PC-9 (cell line): ENCODE measurements at regions not wholly inside any gene's neighbourhood (a gene's known extent, or its start where the extent isn't known, plus 50 kb on each side); places are given as distances from the start of the nearest gene placed in this dataset.
A peak's percentile ranks its signal among the peaks of the same experiment; 100 is the strongest.

Experiments
- BruUV-seq: library from RNA; stranded (reverse); fragments of 400-500 nt; replicated peaks from 2 replicates; lab custom pipeline; 2021; lab: Mats Ljungman, UMichigan
- CTCF ChIA-PET: fragments of 300-600 bp; sonication (Branson Sonifier 250); formaldehyde crosslinking; loops from one replicate; lab custom pipeline; 2022; ENCODE audit warnings: antibody characterized with exemption; lab: Charles Lee
- POLR2A ChIA-PET: fragments of 300-600 bp; sonication (Branson Sonifier 250); formaldehyde crosslinking; loops from one replicate; lab custom pipeline; 2022; ENCODE audit warnings: antibody characterized with exemption; ENCODE audit not compliant: unreplicated experiment; lab: Charles Lee
- DNase-seq, 2 experiments: peaks; one replicate each; pipeline versions ENCODE4 v3.0.0 to v3.0.0-alpha.2; 2015 to 2022; ENCODE audit warnings: mixed read lengths in 1 of 2
- H2AFZ ChIP-seq: fragments of 200-600 bp; sonication (generic); 2 replicates; pipeline ENCODE4 v1.8.1; 2017; ENCODE audit warnings: antibody characterized with exemption
- H3F3A ChIP-seq: fragments of 200-600 bp; sonication (generic); 2 replicates; pipeline ENCODE4 v1.8.1; 2017; ENCODE audit warnings: antibody characterized with exemption, mild to moderate bottlenecking, low read depth; ENCODE audit not compliant: insufficient read depth
- H3K27ac ChIP-seq: fragments of 200-600 bp; sonication (generic); 2 replicates; pipeline ENCODE4 v1.6.1; 2016; ENCODE audit warnings: mixed run types
- H3K27me3 ChIP-seq: fragments of 200-600 bp; sonication (generic); 2 replicates; pipeline ENCODE4 v1.6.1; 2016; ENCODE audit warnings: low read depth, mixed run types; ENCODE audit not compliant: insufficient read depth
- H3K36me3 ChIP-seq: fragments of 200-600 bp; sonication (generic); 2 replicates; pipeline ENCODE4 v1.6.1; 2016; ENCODE audit warnings: low read depth, mixed run types
- H3K4me1 ChIP-seq: fragments of 200-600 bp; sonication (generic); replicated peaks from 2 replicates; pipeline ENCODE4 v1.6.1; 2016; ENCODE audit warnings: mixed run types; ENCODE audit not compliant: insufficient read depth
- H3K4me2 ChIP-seq: fragments of 200-600 bp; sonication (generic); 2 replicates; pipeline ENCODE4 v1.6.1; 2017; ENCODE audit warnings: mixed run types
- H3K4me3 ChIP-seq: fragments of 200-600 bp; sonication (generic); 2 replicates; pipeline ENCODE4 v1.6.1; 2016; ENCODE audit warnings: mixed run types
- H3K79me2 ChIP-seq: fragments of 200-600 bp; sonication (generic); 2 replicates; pipeline ENCODE4 v1.6.1; 2017; ENCODE audit warnings: low read depth, mixed run types
- H3K9me2 ChIP-seq: fragments of 200-600 bp; sonication (generic); 2 replicates; pipeline ENCODE4 v1.8.1; 2017; ENCODE audit warnings: mild to moderate bottlenecking; ENCODE audit not compliant: insufficient read depth
- H3K9me3 ChIP-seq: fragments of 200-600 bp; sonication (generic); 2 replicates; pipeline ENCODE4 v1.8.1; 2016; ENCODE audit warnings: low read depth; ENCODE audit not compliant: insufficient read depth
- H4K20me1 ChIP-seq: fragments of 200-600 bp; sonication (generic); 2 replicates; pipeline ENCODE4 v1.8.1; 2017; ENCODE audit not compliant: insufficient read depth
- CTCF ChIP-seq: fragments of 200-600 bp; sonication (generic); conservative IDR thresholded peaks from 2 replicates; pipeline ENCODE4 v1.6.1; 2017; ENCODE audit warnings: mixed run types, antibody characterized with exemption, mild to moderate bottlenecking, moderate library complexity
- EZH2 ChIP-seq: fragments of 200-600 bp; sonication (generic); IDR thresholded peaks from 2 replicates; pipeline ENCODE4 v1.8.0; 2017; ENCODE audit warnings: antibody characterized with exemption, low read depth
- intact Hi-C: fragments of 100-400 bp; cut with micrococcal nuclease; formaldehyde crosslinking; loops from one replicate; pipeline ENCODE4 v1.10.0; 2022; ENCODE audit not compliant: unreplicated experiment

- H3K36me3 ChIP-seq = no peaks in the 10 kb centered on the region
- TF ChIP-seq EZH2 (no peak), CTCF (no peak)
- H3K4me1 ChIP-seq = no peaks in the 10 kb centered on the region
- no peak overlapping the region for H2AFZ ChIP-seq
- BruUV-seq = no TSS peak
- intact Hi-C loops = loop anchor here (10.0 kb wide), 1 partner anchor 592 kb away; no protein-coding TSS in a partner anchor
- no peaks in the 10 kb centered on the region for H4K20me1 ChIP-seq
- no peak overlapping the region for H3K4me2 ChIP-seq
- no peaks in the 10 kb centered on the region for H3K9me3 ChIP-seq
- H3K9me2 ChIP-seq = no peaks in the 10 kb centered on the region; the same call in 1 of the 2 replicates
- H3K79me2 ChIP-seq = no peaks in the 10 kb centered on the region
- no peak overlapping the region for H3K27ac ChIP-seq
- no peak overlapping the region for H3K4me3 ChIP-seq
- ChIA-PET POLR2A (no interaction called here), CTCF (interaction anchor here (0.6 kb wide), 1 partner anchor 240 kb away, joined by 4 read pairs; no protein-coding TSS in a partner anchor)
- no peaks in the 10 kb centered on the region; the same call in 1 of the 2 replicates for H3K27me3 ChIP-seq
- no peaks in the 10 kb centered on the region for H3F3A ChIP-seq
- DNase-seq = no peak
Observed at GRCh38 chr7:108802650-108803049, 233.0 kb downstream of the DNAJB9 start.

- intact Hi-C loops = loop anchor here (10.0 kb wide), 1 partner anchor 589 kb away; no protein-coding TSS in a partner anchor
- H3F3A ChIP-seq = no peaks in the 10 kb centered on the region
- no peaks in the 10 kb centered on the region for H3K9me3 ChIP-seq
- POLR2A ChIA-PET = no interaction called here
- no peaks in the 10 kb centered on the region; the same call in 1 of the 2 replicates for H3K9me2 ChIP-seq
- H4K20me1 ChIP-seq = no peaks in the 10 kb centered on the region
- no peak overlapping the region for H3K4me2 ChIP-seq
- H3K4me3 ChIP-seq = no peak overlapping the region
- no peaks in the 10 kb centered on the region for H3K4me1 ChIP-seq
- no peak overlapping the region for H3K27ac ChIP-seq
- no peaks in the 10 kb centered on the region for H3K79me2 ChIP-seq
- no peak for TF ChIP-seq EZH2
- TF ChIP-seq CTCF = peak; percentile 61
- no peak for DNase-seq
- CTCF ChIA-PET = no interaction called here
- BruUV-seq = no TSS peak
- H3K27me3 ChIP-seq = no peaks in the 10 kb centered on the region; the same call in 1 of the 2 replicates
- H2AFZ ChIP-seq = no peak overlapping the region
- no peaks in the 10 kb centered on the region for H3K36me3 ChIP-seq
Observed at GRCh38 chr7:108805808-108806397, 236.2 kb downstream of the DNAJB9 start.

GRCh38 chr7:108808549-108809266 is 239.0 kb downstream of the DNAJB9 start:
- BruUV-seq = no TSS peak
- H2AFZ ChIP-seq = no peak overlapping the region
- no peaks in the 10 kb centered on the region for H3K4me1 ChIP-seq
- H3K27me3 ChIP-seq = no peaks in the 10 kb centered on the region
- no peaks in the 10 kb centered on the region for H3K79me2 ChIP-seq
- H3F3A ChIP-seq = no peaks in the 10 kb centered on the region
- intact Hi-C loops = loop anchor here (10.0 kb wide), 1 partner anchor 586 kb away; no protein-coding TSS in a partner anchor
- no peaks in the 10 kb centered on the region for H3K9me3 ChIP-seq
- no peak overlapping the region for H3K4me3 ChIP-seq
- no peaks in the 10 kb centered on the region for H3K36me3 ChIP-seq
- H4K20me1 ChIP-seq = no peaks in the 10 kb centered on the region
- no peak overlapping the region for H3K4me2 ChIP-seq
- ChIA-PET CTCF (no interaction called here), POLR2A (no interaction called here)
- no peaks in the 10 kb centered on the region for H3K9me2 ChIP-seq
- TF ChIP-seq CTCF (no peak), EZH2 (no peak)
- DNase-seq = no peak
- no peak overlapping the region for H3K27ac ChIP-seq
